ENCODE measurements at regions not wholly inside any gene's neighbourhood (a gene's known extent, or its start where the extent isn't known, plus 50 kb on each side); places are given as distances from the start of the nearest gene placed in this dataset.
A peak's percentile ranks its signal among the peaks of the same experiment; 100 is the strongest.

DNA sequence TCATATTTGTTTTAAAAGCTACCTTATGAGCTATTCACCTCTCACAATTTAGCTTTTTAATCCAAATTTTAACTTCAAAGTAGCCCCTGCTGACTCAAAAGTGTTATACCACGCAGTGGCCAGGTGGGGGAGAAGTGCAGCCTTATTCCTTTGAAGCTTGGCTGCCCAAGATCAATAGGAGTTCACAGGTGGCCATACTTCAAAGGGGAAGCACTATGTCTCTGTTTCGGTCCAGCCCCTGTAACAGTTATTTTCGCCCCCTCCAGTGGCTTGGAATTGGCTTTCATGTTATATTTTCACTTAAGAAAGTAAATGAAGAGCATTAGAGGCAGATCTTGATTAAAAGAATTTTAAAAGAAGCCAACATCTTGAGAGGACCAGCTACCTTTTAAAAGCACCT lies 608.4 kb downstream of the EPHA7 start:
- ATAC-seq, result no peak

DNA sequence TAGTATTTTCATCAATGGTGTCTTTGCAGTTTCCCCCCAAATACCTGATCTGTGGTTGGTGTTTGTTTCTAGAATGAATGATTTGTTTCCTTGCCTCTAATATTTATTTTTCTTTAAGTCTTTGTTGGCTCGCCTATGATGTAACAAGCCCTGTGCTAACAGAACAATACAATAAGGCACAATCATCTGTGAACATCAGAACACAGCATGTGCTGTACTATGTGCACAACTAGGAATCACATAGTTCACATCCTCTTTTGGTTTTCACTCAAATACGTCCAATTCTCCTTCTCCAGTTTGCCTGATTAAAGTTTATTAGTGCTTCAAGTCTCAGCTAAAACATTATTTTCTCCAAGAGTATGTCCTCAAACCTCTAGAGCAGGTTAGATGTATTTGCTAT lies 613.1 kb downstream of the EPHA7 start:
- ATAC-seq, result no peak

DNA sequence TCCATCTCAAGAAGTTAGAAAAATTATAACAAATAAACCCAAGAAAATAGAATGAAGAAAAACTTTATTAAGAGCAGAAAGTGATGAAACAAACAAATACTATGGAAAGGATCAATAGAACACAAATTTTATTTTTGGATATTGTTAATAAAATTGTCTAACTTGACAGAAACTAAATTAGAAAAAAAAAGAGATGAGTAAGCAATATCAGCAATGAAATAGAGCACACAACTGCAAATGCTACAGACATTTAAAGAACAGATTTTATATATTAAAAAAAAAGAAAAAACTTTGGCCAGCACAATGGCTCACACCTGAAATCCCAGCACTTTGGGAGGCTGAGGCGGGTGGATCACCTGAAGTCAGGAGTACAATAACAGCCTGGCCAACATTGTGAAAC lies 628.0 kb downstream of the EPHA7 start:
- no peak for ATAC-seq

DNA sequence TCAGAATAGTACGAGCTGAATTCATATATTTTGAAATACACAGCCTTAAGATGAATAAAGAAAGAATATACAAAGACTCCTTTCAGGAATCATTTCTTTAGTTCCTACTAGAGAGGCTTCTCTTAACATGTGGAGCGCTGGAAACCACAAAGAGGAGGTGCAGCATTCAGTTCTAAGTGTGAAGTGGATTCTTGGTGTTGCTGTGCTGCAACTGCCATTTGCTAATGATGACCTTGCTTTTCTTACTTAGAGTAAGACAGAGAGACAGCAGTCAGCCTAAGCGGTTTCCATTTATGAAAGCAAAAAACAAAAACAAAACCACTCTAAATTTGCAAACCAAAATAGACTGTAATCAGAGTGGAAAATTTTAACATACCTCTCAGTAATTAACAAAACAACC lies 629.0 kb downstream of the EPHA7 start:
- ATAC-seq, result no peak

DNA sequence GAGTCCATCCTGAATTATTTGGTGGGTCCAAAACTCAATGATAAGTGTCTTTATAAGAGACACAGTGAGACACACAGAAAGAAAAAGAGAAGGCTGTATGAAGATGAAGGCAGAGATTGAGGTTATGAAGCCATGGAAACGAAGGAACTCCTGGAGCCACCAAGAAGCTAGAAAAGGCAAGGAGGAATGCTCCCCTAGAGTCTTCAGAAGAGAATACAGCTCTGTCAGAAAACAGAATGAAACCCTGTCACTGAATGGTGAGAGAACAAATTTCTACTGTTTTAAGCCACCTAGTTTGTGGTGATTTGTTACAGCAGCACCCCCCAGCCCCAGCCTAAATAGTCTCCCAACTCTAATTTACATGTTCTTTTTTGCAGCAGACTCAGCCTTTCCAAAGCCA lies 635.1 kb downstream of the EPHA7 start:
- no peak for ATAC-seq

DNA sequence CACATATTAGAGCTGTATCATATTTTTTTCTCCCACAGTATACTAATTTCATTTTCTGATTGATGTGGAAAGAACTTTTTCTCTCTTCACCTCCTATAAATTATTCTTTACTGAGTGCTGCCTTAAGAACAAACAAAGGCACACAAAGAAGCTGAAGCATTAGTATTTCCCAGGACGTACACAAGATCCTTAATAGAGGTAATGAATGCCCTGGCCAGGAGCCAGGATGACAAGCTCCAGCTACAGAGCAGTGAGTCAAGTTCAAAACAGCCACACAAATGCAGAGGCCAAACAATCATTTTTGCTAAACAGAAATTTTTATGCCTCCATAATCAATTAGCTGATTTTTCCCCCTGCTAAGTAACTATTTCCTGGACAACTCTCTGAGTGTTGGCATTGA lies 639.6 kb downstream of the EPHA7 start:
- ATAC-seq, result no peak

DNA sequence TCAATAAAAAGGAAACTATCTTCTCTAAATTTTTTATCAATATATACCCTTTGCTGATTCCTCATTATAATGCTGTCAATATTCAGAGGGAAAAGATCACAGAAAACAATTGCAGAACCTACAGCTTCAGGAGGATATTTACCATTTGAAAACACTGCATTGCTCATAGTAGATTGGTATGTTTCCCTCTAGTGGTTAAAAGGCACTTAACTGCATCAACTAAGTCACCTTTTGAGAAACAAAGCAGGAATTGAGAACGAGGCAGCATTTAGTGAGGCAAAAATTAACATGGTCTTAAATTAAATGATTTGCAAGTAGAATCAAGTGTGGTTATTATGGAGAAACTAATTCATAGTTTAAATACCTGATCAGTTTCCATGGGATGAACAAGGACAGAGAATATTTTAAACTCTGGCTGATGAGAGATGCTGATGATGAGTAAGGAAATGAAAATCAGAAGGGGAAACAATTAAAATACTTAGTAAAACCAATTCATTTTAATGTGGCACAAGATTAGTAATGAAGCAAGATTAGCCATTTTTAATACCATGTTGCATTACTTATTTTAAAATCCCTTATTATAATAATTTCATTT lies 642.1 kb downstream of the EPHA7 start:
- no peak for ATAC-seq

DNA sequence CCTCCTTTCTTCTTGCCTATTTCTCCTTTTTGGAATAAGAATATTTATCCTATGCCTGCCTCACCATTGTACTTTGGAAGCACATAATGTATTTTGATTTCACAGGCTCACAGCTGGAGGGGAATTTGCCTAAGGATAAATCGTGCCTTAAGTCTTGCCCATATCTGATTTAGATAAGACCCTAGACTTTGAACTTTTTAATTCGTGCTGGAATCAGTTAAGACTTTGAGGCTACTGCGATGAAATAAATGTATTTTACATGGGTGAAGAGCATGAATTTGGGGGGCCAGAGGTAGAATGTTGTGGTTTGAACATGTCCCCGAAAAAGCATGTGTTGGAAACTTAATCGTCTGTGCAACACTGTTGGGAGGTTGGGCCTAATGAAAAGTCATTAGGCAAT lies 648.8 kb downstream of the EPHA7 start:
- no peak for ATAC-seq

DNA sequence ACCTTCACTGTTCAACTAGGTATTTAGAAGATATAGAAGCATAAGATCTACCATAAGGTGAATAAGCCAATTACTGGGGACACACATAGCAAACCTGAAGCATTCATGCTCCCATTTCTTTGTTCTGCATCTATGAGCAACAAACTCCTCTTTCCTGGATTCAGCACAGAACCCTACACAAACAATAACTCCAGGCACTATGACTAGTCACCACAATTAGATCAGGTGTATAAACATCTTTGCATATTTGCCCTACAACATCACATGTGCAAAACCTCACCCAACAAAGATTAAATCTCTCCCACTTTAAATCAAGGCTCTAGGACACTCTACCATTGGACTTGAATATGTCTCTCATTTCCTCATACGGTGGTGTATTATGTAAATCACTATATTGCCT lies 652.3 kb downstream of the EPHA7 start:
- ATAC-seq, result no peak

DNA sequence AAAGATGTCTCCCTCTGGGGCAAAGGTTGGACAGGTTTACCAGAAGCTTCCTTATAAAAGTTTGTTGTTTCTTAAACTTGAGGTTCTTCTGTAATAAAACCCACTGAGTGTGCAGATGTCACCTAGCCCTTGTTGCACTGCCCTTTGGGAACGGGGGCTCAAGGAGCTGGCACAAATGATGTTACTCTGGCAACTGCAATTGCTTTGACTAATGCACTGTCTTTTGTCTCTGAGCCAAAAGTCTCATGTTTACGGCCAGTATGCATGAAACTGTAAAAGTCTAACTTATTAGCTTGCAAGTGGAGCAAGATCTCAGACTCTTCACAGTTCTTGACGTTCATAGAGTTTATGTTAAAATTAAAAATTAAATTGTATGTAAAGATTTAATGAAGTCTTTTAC lies 655.7 kb downstream of the EPHA7 start:
- ATAC-seq, result no peak

DNA sequence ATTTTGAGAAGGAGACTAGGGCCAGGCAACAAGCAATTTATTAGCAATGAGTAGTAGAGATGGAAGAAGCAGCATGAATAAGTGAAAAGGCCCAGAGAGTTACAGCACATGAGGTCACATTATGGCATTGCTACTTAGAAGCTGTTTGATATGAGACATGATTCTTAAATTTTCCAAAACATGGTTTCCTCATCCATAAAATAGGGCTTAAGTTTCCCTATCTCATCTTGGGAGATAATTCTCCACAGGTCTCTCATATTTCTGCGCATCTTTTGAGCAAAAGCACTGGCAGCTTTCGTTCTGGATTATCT lies 656.1 kb downstream of the EPHA7 start:
- no peak for ATAC-seq

DNA sequence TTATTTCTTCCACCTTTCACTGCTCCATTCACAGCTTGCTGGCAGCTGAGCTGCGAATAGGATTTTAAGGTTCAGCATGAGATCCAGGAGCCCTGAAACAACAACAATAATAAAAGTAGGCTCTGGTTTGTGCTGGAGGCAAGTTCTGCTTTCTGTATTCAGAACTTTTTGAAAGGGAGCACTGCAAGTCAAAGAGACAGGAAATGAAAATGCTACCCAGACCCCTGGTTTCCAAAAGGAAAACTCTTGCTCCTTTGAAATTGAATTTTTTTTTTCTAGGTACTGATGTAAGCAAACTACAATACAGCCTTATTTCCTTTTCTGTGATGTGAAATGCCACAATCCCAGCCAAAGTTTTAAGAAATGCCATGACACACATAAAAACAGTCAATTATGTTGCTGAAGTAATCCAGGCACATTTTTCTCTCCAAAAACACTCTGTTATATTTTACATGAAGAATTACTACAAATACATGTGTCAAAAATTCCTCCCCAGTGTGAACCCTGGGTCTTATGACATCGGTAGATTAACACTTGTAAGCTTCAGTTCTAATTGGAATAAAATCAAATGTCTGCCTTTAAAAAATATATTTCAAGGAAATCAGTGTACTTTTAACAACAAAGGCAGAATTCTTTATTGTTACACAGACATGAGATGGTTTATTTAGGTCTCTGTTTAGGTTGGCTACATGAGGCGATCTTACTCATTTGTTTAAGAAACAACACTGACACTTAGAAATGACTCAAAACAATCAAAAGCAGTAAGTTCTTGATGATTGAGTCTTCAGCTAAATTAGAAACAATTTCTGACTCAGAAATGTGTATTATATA lies 656.7 kb downstream of the EPHA7 start:
- no peak for ATAC-seq

DNA sequence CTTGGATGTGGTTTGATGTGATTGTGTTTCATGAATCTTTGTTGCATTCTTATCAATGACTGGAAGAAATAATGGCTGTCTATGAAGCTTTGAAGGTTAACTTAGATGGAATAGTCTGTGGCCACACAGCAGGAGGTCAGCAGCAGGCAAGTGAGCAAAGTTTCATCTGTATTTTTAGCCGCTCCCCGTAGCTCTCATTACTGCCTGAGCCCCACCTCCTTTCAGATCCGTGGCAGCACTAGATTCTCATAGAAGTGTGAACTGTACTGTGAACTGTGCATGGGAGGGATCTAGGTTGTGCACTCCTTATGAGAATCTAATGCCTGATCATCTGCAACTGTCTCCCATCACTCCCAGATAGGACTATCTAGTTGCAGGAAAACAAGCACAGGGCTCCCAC lies 660.2 kb downstream of the EPHA7 start:
- no peak for ATAC-seq

DNA sequence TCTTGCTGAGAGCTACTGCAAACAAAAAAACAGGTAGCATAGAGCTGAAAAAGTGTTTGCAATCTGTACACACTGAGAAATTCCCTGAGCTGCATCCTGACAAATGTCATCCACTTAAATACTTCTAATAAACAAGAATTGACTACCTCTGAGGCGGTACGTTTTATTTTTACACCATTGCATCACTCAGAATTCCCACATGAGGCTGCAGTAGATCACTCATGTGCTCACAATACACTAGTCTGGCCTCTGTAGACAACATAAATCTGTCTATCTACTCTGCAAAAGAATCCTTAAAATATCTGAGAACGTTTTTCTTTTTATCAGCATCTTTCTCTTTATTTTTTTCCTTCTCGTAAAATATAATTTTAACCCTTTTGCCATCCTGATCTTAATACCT lies 661.4 kb downstream of the EPHA7 start:
- ATAC-seq, result no peak

DNA sequence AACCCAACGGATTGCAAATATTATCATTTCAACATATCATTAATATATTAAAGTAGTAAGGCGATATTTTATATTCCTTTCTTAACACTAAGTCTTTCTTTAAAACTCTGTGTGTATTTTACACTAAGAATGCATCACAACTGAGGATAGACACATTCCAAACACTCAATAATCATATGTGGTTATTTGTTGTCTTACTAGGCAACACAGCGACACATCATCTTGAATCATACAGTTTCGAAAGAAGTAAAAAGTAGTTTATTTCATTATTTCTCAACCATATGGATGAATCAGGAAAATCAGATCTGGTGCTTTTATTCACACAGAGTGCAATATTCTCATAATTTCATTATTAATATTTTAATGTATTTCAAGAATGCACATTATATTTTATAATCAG lies 662.4 kb downstream of the EPHA7 start:
- no peak for ATAC-seq

DNA sequence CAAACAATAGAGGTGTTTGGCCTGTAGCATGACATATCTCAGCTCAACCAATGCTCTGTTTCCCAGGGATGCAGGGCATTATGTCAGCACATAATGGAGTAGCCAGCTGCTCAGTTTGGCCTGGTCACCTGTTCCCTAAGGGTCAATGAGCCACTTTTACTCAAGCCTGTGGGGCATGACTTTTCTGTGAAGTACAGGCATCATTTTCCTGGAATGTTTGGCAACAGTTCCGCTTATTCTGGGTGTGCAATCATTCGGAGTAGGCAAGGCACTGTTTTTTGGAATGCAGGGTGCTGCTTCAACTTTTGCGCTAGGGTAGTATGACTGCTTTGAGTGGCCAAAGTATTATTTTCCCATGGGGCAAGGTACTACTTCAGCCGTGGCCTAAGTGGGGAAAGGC lies 665.4 kb downstream of the EPHA7 start:
- ATAC-seq, result no peak

DNA sequence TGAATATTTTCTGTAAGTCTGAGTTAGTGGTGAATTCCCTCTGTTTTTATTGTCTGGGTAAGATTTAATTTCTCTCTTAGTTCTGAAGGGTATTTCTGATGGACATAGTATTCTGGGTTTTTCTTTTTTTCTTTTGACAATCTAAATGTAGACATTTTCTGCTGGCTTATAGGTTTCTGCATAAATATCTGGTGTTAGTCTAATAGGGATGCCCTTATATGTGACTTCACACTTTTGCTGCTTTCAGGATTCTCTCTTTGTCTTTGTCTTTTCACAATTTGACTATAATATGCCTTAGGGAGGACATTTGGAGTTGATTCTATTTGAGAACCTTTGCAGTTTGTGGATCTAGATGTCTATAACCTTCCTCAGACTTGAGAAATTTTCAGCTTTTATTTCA lies 667.2 kb downstream of the EPHA7 start:
- no peak for ATAC-seq

DNA sequence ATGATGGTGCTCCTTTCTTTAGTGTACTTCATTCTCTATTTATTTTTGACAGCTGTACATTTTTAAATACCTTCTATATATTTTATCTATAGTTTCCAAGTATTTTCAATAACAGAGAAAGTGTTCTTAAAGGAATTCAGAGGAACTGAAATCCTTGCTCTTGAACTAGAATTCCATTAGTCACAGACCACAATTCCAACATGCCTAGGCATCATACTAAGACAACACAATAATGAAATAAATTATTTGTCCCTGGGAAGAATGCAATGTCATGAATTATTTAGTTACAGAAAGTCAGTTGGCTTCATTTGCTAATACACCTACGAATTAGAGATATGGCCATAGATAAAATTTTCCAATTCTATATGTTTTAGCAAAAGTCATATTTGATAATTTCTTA lies 671.2 kb downstream of the EPHA7 start:
- ATAC-seq, result no peak

DNA sequence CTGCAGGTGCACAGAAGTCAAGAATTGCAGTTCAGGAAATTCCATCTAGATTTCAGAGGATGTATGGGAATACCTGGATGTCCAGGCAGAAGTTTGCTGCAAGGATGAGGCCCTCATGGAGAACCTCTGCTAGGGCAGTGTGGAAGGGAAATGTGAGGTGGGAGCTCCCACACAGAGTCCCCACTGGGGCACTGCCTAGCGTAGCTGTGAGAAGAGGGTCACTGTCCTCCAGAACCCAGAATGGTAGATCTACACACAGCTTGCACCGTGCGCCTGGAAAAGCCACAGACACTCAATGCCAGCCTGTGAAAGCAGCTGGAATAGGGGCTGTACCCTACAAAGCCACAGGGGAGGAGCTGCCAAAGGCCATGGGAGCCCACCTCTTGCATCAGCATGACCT lies 681.4 kb downstream of the EPHA7 start:
- ATAC-seq, result no peak

DNA sequence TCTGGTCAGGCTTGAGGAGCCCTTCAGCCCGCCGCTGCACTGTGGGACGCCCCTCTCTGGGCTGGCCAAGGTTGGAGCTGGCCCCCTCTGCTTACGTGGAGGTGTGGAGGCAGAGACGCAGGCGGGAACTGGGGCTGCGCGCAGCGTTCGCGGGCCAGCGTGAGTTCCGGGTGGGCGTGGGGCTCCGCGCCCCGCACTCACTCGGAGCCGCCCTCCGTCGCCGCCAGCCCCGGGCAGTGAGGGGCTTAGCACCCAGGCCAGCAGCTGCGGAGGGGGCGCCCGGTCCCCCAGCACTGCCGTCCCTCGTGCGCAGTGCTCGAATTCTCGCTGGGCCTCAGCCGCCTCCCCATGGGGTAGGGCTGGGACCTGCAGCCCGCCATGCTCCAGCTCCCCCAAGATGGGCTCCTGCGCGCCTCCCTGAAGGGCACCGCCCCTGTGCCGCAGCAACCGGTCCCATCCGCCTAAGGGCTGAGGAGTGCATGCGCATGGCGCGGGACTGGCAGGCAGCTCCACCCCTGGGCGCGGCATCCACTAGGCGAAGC lies 695.9 kb downstream of the EPHA7 start:
- peak in 1 of 2 donors; percentile 38 for ATAC-seq

DNA sequence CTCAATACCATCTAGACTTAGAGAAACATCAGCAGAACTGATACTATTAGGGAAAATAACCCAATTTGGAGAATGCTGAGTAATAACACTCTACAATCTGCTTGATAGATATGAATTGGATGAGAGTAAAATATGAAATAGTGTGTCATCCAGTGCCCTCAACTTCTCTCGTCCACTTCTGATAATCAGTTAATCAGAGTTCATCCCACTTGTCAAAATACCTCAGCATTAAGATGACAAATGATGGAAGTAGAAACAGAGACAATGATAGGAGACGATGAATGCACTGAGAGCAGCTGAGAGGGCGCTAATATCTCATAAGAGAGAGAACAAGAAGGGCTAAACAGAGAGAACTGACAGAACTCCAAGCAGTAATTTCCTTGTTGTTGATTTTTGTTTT lies 699.6 kb downstream of the EPHA7 start:
- no peak for ATAC-seq

DNA sequence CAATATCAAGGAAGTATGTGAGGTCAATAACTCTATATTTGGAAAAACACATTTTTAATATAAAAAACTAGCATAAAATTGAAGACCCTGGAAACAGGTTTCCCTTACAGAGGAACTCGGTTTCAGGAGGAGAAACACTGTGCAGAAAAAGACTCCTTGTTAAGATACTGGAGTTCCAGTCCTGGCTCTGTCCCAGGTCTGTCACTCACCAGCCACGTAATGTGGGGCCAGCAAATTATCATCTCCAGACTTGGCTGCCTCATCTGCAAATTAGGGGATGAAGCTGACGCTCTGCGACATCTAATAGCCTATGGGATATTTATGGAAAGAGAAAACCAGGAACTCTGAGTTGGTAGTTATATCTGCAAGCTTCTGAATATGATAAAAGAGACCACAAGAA lies 702.7 kb downstream of the EPHA7 start:
- no peak for ATAC-seq

DNA sequence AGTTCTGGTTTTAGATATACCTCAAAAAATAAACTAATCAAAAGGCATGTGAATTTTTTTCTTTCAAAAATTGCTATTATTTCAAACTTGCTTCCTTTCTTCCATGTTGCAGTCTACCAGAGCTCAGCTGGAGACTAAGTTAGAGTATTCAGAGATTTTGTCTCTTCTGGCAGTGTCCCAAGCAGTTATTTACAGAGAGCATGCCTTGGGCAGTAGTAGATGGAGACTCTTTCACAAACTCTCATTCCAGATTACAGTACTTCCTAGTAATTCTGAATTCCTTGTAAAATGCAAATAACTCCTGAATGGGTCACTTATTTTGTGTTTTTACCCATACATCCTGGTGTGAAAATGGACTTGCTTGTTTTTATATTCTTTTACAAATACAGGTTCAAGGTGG lies 703.4 kb downstream of the EPHA7 start:
- ATAC-seq, result no peak

DNA sequence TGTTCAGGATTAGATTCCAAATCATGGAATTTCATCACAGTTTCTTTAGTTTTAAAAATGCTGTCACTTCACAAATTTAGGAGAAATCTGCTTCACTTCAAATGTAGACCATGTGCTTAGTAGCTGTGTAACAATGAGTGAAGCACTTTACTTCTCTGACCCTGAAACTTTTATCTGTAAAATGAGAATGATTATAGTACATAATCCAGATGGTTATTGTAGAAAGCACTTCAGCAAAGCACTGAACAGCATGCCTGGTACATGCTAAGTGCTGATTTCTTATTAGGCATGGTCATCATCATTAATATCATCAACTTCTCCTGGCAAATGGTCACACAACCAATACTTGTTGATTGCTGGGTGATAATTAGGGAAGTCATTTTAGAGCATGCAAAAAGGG lies 705.0 kb downstream of the EPHA7 start:
- ATAC-seq, result no peak

DNA sequence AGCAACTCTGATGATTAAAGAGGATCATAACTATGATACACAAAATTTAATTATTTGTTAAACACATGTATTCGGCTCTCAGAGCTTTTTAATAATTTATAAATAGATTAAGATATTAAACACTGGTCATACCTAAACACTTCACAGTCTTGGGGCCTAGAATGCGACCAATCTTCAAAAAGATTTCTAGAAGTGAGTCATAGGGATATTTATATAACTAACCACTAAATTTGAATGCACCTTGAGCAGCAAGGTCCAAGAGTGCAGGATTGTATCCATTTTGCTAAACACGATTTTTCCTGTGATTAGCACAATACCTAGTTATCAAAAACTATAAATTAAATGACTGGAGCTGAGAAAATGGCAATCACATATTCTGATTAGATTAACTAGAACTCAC lies 709.3 kb downstream of the EPHA7 start:
- ATAC-seq, result no peak

Data from activated CD4-positive, CD25-positive, alpha-beta regulatory T cell treated with anti-CD3 and anti-CD28 coated beads, Interleukin-2, amount 50 U/mL, for 24 hours (primary cell).